Body of pancreas (tissue), 4 donors: ENCODE measurements at regions not wholly inside any gene's neighbourhood (a gene's known extent, or its start where the extent isn't known, plus 50 kb on each side); places are given as distances from the start of the nearest gene placed in this dataset.

Source experiments
- ATAC-seq: fragments of 150-250 bp; one replicate; pipeline ENCODE4 v1.9.1; 2016
- DNase-seq, 4 donors: peaks; one replicate each; pipeline ENCODE4 v3.0.0-alpha.2; 2019
- H3K27ac ChIP-seq, 4 donors: fragments of 200-600 bp; sonication (generic); 1 replicate in 3 of 4; 2 replicates in 1 of 4; pipeline versions ENCODE4 v1.5.1 to v1.6.1; 2016 to 2019; ENCODE audit warnings: mild to moderate bottlenecking in 1 of 4, mixed read lengths in 1 of 4, moderate library complexity in 1 of 4
- H3K27me3 ChIP-seq, 2 donors: fragments of 200-600 bp; sonication (generic); one replicate each; pipeline ENCODE4 v1.6.0; 2016; ENCODE audit warnings: mild to moderate bottlenecking in 1 of 2
- H3K36me3 ChIP-seq, 2 donors: fragments of 200-600 bp; sonication (generic); replicated peaks in 1 of 2; 2 replicates each; pipeline ENCODE4 v1.5.1; 2016; ENCODE audit warnings: low read depth in 2 of 2; ENCODE audit not compliant: insufficient read depth in 1 of 2
- H3K4me1 ChIP-seq: fragments of 200-600 bp; sonication (generic); one replicate; pipeline ENCODE4 v1.6.0; 2016
- H3K4me3 ChIP-seq, 2 donors: fragments of 200-600 bp; sonication (generic); 1 replicate in 1 of 2; 2 replicates in 1 of 2; pipeline ENCODE4 v1.5.1; 2016 to 2019
- H3K9me3 ChIP-seq, 3 donors: fragments of 200-600 bp; sonication (generic); 1 replicate in 2 of 3; 2 replicates in 1 of 3; pipeline ENCODE4 v1.5.1; 2016
- CTCF ChIP-seq, 7 experiments: fragments of 450-650 bp in 4 of 7; fragments of 200-600 bp in 3 of 7; sonication (generic) in 3 of 7; IDR thresholded peaks; one replicate each; pipeline ENCODE4 v1.5.1; 2016 to 2019; ENCODE audit warnings: antibody characterized with exemption in 7 of 7
- POLR2A ChIP-seq, 3 donors: fragments of 450-650 bp; IDR thresholded peaks; one replicate each; pipeline ENCODE4 v1.6.1; 2016; ENCODE audit warnings: antibody characterized with exemption in 3 of 3, mild to moderate bottlenecking in 2 of 3
- WGBS, 2 donors: methylation state at CpG; one replicate each; pipeline ENCODE4 v1.1.5; 2017; 5-methylcytosine and 5-hydroxymethylcytosine counted together
- intact Hi-C: fragments of 100-400 bp; cut with DNase I; formaldehyde crosslinking; loops from one replicate; pipeline ENCODE4 v1.15.1; 2023

GRCh38 chr9:23079798-23080197 lies 633.2 kb downstream of the DMRTA1 start:
- intact Hi-C loops: no loop called here
- DNase-seq (no peak), ATAC-seq (no peak)
- H3K9me3 ChIP-seq: no peaks in the 10 kb centered on the region
- H3K36me3 ChIP-seq: no peaks in the 10 kb centered on the region
- no peak overlapping the region for H3K4me3 ChIP-seq
- WGBS, 2 donors: 44 to 57% methylated on average over 2 of the region's 2 CpGs
- TF ChIP-seq CTCF (IDR thresholded peaks at IDR 0.05): no peak
- no peak for TF ChIP-seq POLR2A (IDR thresholded peaks at IDR 0.05)
- no peak overlapping the region for H3K27ac ChIP-seq
- no peaks in the 10 kb centered on the region for H3K27me3 ChIP-seq
- no peaks in the 10 kb centered on the region for H3K4me1 ChIP-seq

- ATAC-seq (no peak), DNase-seq (no peak)
- no peaks in the 10 kb centered on the region for H3K27me3 ChIP-seq
- H3K36me3 ChIP-seq: no peaks in the 10 kb centered on the region
- no peaks in the 10 kb centered on the region for H3K9me3 ChIP-seq
- no peak for TF ChIP-seq CTCF (IDR thresholded peaks at IDR 0.05)
- 55 to 64% methylated on average over 5 of the region's 5 CpGs for WGBS, 2 donors
- no peaks in the 10 kb centered on the region for H3K4me1 ChIP-seq
- intact Hi-C loops: no loop called here
- H3K4me3 ChIP-seq: no peak overlapping the region
- no peak overlapping the region for H3K27ac ChIP-seq
Measured at GRCh38 chr9:23081377-23081776, 634.8 kb downstream of the DMRTA1 start.

- WGBS, 2 donors: 59 to 76% methylated on average over 5 of the region's 5 CpGs
- TF ChIP-seq POLR2A (IDR thresholded peaks at IDR 0.05): no peak
- no peak for TF ChIP-seq CTCF (IDR thresholded peaks at IDR 0.05)
- DNase-seq: no peak
- no peak for ATAC-seq
- Histone ChIP-seq H3K4me1 (no peaks in the 10 kb centered on the region), H3K9me3 (no peaks in the 10 kb centered on the region), H3K27me3 (no peaks in the 10 kb centered on the region), H3K4me3 (no peak overlapping the region), H3K36me3 (no peaks in the 10 kb centered on the region), H3K27ac (no peak overlapping the region)
- intact Hi-C loops: no loop called here
Measured at GRCh38 chr9:23088932-23089364, 642.3 kb downstream of the DMRTA1 start.

- no peak for TF ChIP-seq CTCF (IDR thresholded peaks at IDR 0.05)
- TF ChIP-seq POLR2A (IDR thresholded peaks at IDR 0.05): no peak
- Histone ChIP-seq H3K4me1 (no peaks in the 10 kb centered on the region), H3K4me3 (no peak overlapping the region), H3K27ac (no peak overlapping the region), H3K9me3 (no peaks in the 10 kb centered on the region), H3K27me3 (no peaks in the 10 kb centered on the region), H3K36me3 (no peaks in the 10 kb centered on the region)
- 55 to 59% methylated on average over 2 of the region's 2 CpGs for WGBS, 2 donors
- no peak for DNase-seq
- no peak for ATAC-seq
- intact Hi-C loops: no loop called here
Measured at GRCh38 chr9:23117616-23118015, 671.0 kb downstream of the DMRTA1 start.

DNA sequence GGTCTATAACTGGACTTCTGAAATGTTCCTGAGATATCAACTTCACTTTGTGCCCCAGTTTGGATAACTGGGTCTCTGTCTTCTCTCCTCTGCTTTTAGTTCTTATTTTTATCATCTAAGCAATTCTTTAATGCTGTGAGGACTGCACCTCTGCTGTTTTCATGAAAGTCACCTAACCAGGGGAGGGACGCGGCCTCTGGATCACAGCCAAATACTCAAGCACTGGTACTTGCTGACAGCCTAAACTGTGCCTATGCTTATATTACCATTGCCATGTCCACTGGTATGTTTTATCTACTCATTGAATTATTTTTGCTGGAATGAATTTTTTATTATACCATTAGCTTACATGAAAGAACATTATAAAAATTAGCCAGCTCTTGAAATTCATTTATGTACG lies 674.0 kb downstream of the DMRTA1 start:
- DNase-seq (peak in 1 of 4 donors; percentile 8), ATAC-seq (no peak)
- H3K27me3 ChIP-seq: no peaks in the 10 kb centered on the region
- H3K36me3 ChIP-seq: no peaks in the 10 kb centered on the region
- TF ChIP-seq CTCF (IDR thresholded peaks at IDR 0.05) (no peak), POLR2A (IDR thresholded peaks at IDR 0.05) (no peak)
- no peak overlapping the region for H3K4me3 ChIP-seq
- no peaks in the 10 kb centered on the region for H3K4me1 ChIP-seq
- H3K9me3 ChIP-seq: no peaks in the 10 kb centered on the region
- WGBS, 2 donors: 60 to 61% methylated on average over 3 of the region's 3 CpGs
- H3K27ac ChIP-seq: no peak overlapping the region
- intact Hi-C loops: no loop called here
